ENCODE measurements at regions not wholly inside any gene's neighbourhood (a gene's known extent, or its start where the extent isn't known, plus 50 kb on each side); places are given as distances from the start of the nearest gene placed in this dataset.

- no peak overlapping the region for H2AFZ ChIP-seq (ENCODE audit: low read depth, low read length)
- no peaks in the 10 kb centered on the region for H3K79me2 ChIP-seq (ENCODE audit: insufficient read depth, low read length)
- no peaks in the 10 kb centered on the region for H3K4me1 Mint-ChIP-seq (ENCODE audit: low read depth, unreplicated experiment)
- H3K27ac Mint-ChIP-seq (ENCODE audit: unreplicated experiment), result no peak overlapping the region
- no peaks in the 10 kb centered on the region for H3K27me3 ChIP-seq (ENCODE audit: insufficient read depth, low read length)
- no peaks in the 10 kb centered on the region for H3K36me3 ChIP-seq (ENCODE audit: insufficient read depth, low read length)
- DNase-seq (ENCODE audit: low read depth), result no peak
- H3K4me2 ChIP-seq (ENCODE audit: low read length), result no peak overlapping the region
- no peaks in the 10 kb centered on the region for H3K9me3 ChIP-seq (ENCODE audit: insufficient read depth, low read depth, low read length)
- H4K20me1 ChIP-seq (ENCODE audit: insufficient read depth, low read length), result no peaks in the 10 kb centered on the region
- H3K9me3 Mint-ChIP-seq (ENCODE audit: unreplicated experiment), result no peaks in the 10 kb centered on the region
- H3K4me3 ChIP-seq (ENCODE audit: insufficient read depth, low read depth, low read length), result no peak overlapping the region
- no peak overlapping the region for H3K9ac ChIP-seq (ENCODE audit: low read length)
- TF ChIP-seq EZH2 (IDR thresholded peaks at IDR 0.05; ENCODE audit: insufficient read depth, low read length) (no peak), CTCF (IDR thresholded peaks at IDR 0.05; ENCODE audit: insufficient read depth, low read depth, low read length) (no peak)
- H3K27ac ChIP-seq (ENCODE audit: low read depth, low read length), result no peak overlapping the region
- FAIRE-seq, result no peak
- H3K4me1 ChIP-seq (ENCODE audit: insufficient read depth, low read length), result no peaks in the 10 kb centered on the region
- H3K36me3 Mint-ChIP-seq (ENCODE audit: low read depth, unreplicated experiment), result no peaks in the 10 kb centered on the region
- no peak overlapping the region for H3K4me3 Mint-ChIP-seq (ENCODE audit: unreplicated experiment)
- peaks cover 2% of the 10 kb centered on the region for H3K27me3 Mint-ChIP-seq (ENCODE audit: low read depth, unreplicated experiment)
Observed at GRCh38 chr18:76281565-76281964, 213.5 kb downstream of the ZNF516 start.

- H3K4me1 Mint-ChIP-seq (ENCODE audit: low read depth, unreplicated experiment), result no peaks in the 10 kb centered on the region
- Histone ChIP-seq H3K79me2 (ENCODE audit: insufficient read depth, low read length) (no peaks in the 10 kb centered on the region), H2AFZ (ENCODE audit: low read depth, low read length) (no peak overlapping the region), H3K4me3 (ENCODE audit: insufficient read depth, low read depth, low read length) (no peak overlapping the region), H4K20me1 (ENCODE audit: insufficient read depth, low read length) (no peaks in the 10 kb centered on the region), H3K27ac (ENCODE audit: low read depth, low read length) (no peak overlapping the region), H3K4me1 (ENCODE audit: insufficient read depth, low read length) (no peaks in the 10 kb centered on the region), H3K27me3 (ENCODE audit: insufficient read depth, low read length) (peaks cover 3% of the 10 kb centered on the region), H3K36me3 (ENCODE audit: insufficient read depth, low read length) (no peaks in the 10 kb centered on the region), H3K4me2 (ENCODE audit: low read length) (no peak overlapping the region), H3K9ac (ENCODE audit: low read length) (no peak overlapping the region), H3K9me3 (ENCODE audit: insufficient read depth, low read depth, low read length) (no peaks in the 10 kb centered on the region)
- H3K27ac Mint-ChIP-seq (ENCODE audit: unreplicated experiment), result no peak overlapping the region
- H3K9me3 Mint-ChIP-seq (ENCODE audit: unreplicated experiment), result no peaks in the 10 kb centered on the region
- peaks cover 16% of the 10 kb centered on the region for H3K27me3 Mint-ChIP-seq (ENCODE audit: low read depth, unreplicated experiment)
- no peak overlapping the region for H3K4me3 Mint-ChIP-seq (ENCODE audit: unreplicated experiment)
- no peak for TF ChIP-seq CTCF (IDR thresholded peaks at IDR 0.05; ENCODE audit: insufficient read depth, low read depth, low read length)
- no peak for TF ChIP-seq EZH2 (IDR thresholded peaks at IDR 0.05; ENCODE audit: insufficient read depth, low read length)
- DNase-seq (ENCODE audit: low read depth) (no peak), FAIRE-seq (no peak)
- H3K36me3 Mint-ChIP-seq (ENCODE audit: low read depth, unreplicated experiment), result no peaks in the 10 kb centered on the region
Observed at GRCh38 chr18:76277801-76278200, 217.2 kb downstream of the ZNF516 start.

GRCh38 chr18:76275727-76276313, 219.2 kb downstream of the ZNF516 start:
- FAIRE-seq, result no peak
- Histone ChIP-seq H2AFZ (ENCODE audit: low read depth, low read length) (no peak overlapping the region), H3K27ac (ENCODE audit: low read depth, low read length) (no peak overlapping the region), H3K9me3 (ENCODE audit: insufficient read depth, low read depth, low read length) (no peaks in the 10 kb centered on the region), H3K79me2 (ENCODE audit: insufficient read depth, low read length) (no peaks in the 10 kb centered on the region), H3K4me3 (ENCODE audit: insufficient read depth, low read depth, low read length) (no peak overlapping the region), H4K20me1 (ENCODE audit: insufficient read depth, low read length) (no peaks in the 10 kb centered on the region), H3K36me3 (ENCODE audit: insufficient read depth, low read length) (no peaks in the 10 kb centered on the region), H3K4me2 (ENCODE audit: low read length) (no peak overlapping the region), H3K9ac (ENCODE audit: low read length) (no peak overlapping the region), H3K27me3 (ENCODE audit: insufficient read depth, low read length) (peaks cover 3% of the 10 kb centered on the region), H3K4me1 (ENCODE audit: insufficient read depth, low read length) (no peaks in the 10 kb centered on the region)
- peaks cover 16% of the 10 kb centered on the region for H3K27me3 Mint-ChIP-seq (ENCODE audit: low read depth, unreplicated experiment)
- no peak overlapping the region for H3K27ac Mint-ChIP-seq (ENCODE audit: unreplicated experiment)
- peaks cover 3% of the 10 kb centered on the region for H3K9me3 Mint-ChIP-seq (ENCODE audit: unreplicated experiment)
- TF ChIP-seq CTCF (IDR thresholded peaks at IDR 0.05; ENCODE audit: insufficient read depth, low read depth, low read length), result no peak
- TF ChIP-seq EZH2 (IDR thresholded peaks at IDR 0.05; ENCODE audit: insufficient read depth, low read length), result no peak
- H3K4me3 Mint-ChIP-seq (ENCODE audit: unreplicated experiment), result no peak overlapping the region
- no peak for DNase-seq (ENCODE audit: low read depth)
- no peaks in the 10 kb centered on the region for H3K4me1 Mint-ChIP-seq (ENCODE audit: low read depth, unreplicated experiment)
- peaks cover 2% of the 10 kb centered on the region for H3K36me3 Mint-ChIP-seq (ENCODE audit: low read depth, unreplicated experiment)

All from astrocyte (in vitro differentiated cells and primary cell).